IPS-11a (cell line): ENCODE measurements at regions not wholly inside any gene's neighbourhood (a gene's known extent, or its start where the extent isn't known, plus 50 kb on each side); places are given as distances from the start of the nearest gene placed in this dataset.
"Not testable (repeated sequence)": the region's sequence is repeated elsewhere in the genome, so short reads cannot be mapped to it uniquely, and the experiment has no call there.

Experiments used
- H3K4me3 ChIP-seq: one replicate; pipeline ENCODE4 v1.5.1; 2013; ENCODE audit warnings: low read depth, low read length, control low read depth

DNA sequence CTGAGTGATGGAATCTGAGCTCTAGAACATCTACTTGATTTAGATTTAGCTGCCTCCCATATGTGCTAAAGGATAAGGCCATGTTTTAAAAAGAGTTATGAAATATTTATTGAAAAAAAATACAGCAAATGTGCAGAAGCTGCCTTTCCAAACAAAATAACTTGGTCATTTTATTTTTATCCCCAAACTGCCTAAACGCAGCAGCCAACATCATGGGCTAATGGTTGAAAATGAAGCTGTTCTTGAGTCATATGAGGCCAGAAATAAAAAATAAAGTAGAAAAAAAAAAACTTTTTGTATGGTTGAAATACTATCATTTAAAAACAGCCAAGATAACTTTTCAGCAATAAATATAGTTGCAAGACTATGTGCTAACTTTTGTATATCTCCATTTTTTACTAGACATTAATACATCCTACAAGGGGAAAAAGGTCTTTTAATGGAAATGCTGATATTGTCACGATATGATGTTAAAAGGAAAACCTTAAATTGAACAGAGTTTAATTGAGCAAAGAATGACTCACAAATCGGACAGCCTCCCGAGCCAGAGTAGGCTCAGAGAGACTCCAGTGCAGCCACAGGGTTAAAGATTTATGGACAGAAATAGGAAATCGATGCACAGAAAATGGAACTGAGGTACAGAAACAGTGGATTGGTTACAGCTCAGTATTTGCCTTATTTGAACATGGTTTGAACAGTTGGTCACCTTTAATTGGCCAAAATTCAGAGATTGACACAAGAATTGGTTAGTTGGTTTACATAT lies 305.8 kb downstream of the MDFIC start:
- no peak overlapping the region for H3K4me3 ChIP-seq

DNA sequence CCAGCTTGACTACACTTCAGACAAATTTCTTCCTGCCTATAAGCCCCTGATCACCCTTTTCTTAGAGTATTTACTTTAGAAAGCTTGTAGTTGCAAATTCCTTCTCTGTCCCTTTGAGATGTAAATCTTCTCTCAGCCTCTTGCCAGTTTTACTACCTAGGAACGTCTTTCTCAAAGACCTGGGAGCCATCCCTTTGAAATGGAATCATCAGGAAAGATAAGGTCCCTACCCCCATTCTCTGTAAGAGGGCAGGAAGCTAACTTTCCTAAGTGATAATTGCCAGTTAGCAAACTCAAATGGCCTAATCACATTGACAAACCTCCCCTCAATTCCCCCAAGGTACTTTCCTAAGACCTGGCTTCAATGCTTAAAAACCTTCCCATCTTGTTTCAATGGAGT lies 304.5 kb downstream of the MDFIC start:
- H3K4me3 ChIP-seq: no peak overlapping the region

DNA sequence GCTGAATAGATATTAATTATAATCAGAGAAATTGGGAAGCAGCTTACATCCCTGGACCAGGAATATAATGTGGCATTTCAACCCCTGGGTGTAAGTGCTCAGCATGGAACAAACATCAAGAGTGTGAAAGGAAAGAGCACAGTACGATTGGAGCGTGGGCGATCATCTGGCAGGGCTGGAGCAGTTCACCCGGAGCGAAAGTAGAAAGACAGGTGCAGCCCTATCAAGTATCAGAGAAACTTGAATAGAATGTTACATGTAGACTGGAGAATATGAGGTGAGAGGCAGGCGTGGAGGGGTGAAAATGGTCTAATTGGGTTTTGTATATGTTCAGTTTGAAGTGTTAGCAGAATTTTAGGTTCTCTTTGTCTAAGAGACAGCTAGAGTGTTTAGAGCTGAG lies 303.0 kb downstream of the MDFIC start:
- H3K4me3 ChIP-seq: no peak overlapping the region

DNA sequence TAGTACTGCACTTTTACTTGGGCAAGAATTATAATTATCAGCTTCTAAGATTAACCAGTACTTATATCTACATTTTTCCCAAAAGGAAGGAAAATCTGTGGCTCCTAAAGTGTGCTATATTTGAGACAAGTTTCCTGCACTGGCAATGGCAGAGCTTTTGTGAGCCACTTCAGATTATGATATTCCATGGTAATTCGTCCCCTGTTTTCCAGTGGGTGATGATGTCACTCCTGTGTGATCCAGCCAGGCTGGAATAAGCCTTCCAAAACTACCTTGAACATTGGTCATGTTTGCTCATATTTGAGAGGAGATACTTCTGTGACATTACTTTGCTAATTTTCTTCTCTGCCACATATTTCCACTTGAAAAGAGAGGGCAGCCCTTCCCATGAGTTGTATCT lies 302.1 kb downstream of the MDFIC start:
- H3K4me3 ChIP-seq: no peak overlapping the region

DNA sequence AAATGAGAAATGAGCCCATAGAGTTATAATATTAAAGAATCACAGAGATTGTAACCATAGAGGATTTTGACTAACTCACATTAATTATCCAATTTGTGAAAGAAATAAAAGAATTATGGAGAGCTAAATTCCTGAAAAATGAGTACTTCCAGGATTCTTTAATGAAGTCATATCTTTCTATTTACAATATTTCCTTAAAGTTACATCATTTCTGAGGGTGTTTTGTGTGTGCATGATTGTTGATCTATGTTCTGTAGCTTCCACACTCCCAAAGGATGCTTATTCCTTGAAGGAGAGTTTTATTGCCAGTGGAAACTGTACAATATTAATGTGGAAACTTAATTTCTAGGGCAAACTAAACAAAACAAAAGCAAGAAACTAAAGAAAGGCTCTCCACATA lies 299.6 kb downstream of the MDFIC start:
- H3K4me3 ChIP-seq: no peak overlapping the region

DNA sequence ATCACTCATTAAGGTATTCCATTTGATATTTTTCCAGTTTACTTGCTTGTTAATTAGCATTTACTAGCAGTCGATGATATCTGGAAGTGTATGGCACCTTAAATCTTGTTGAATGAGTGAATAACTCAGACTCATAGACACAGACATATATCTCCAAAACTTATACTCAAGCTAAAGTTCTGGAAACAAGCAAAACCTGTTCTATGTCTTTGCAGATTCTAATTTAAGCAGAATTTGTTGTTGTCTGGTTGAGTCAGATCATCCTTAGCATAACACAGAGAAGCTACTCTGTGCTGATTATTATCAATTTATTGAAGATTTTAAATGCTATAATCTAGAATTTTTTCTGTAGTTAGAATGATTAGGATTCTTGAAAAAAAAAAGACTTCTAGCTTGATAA lies 296.2 kb downstream of the MDFIC start:
- no peak overlapping the region for H3K4me3 ChIP-seq

DNA sequence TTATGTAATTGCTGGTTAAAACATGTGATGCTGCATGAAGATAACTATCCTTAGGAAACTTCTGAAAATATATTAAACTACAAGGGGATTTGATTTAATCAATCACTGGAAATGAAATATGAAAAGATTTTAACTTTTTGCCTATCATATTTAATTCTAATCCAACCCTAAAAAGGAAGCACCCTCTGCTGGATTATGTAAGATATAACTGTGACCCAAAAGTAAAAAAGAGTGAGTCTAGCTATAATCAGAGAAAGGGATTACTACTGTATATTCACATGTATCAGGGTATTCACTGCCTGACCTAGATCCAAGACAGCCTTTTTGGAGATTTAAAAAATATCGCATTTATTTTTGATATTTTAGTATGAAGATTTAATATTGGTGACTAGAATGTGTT lies 295.5 kb downstream of the MDFIC start:
- no peak overlapping the region for H3K4me3 ChIP-seq

DNA sequence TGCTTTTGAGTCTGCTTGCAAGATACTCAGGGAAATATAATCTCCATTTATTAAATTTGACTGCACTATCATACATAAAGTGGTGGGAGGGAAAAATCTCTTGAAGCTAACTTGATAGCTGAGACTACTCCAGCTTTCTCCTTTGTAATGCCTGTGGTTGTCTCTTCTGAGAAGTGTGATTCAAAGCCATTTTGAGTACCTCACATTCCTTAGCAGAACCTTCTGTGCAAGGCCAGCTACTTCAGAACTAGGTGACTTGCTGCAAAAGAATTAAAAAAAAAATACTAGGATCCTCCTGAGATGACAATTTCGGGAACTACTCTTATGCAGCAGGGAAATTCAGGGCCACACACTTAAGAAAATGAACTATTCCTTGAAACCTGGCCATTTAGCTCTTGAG lies 294.8 kb downstream of the MDFIC start:
- H3K4me3 ChIP-seq: no peak overlapping the region

DNA sequence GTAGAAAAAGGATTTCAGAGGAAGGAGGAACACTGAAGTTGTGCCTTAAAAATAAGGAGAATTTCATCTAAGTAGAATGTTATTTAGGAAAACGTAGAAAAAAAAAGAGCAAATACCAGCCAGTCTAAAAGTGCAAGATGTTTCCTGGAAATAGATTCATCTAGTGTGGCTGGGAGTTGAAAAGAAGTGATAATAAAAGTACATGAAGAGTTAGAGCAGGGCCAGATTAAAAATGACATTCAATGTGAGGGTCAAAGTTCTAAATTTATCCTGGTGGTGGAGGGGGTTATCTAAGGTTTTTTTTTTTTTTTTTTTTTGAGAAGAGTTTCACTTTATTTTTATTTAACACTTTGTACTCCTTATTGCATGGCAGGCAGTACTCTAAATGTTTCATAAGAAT lies 289.3 kb downstream of the MDFIC start:
- no peak overlapping the region for H3K4me3 ChIP-seq

DNA sequence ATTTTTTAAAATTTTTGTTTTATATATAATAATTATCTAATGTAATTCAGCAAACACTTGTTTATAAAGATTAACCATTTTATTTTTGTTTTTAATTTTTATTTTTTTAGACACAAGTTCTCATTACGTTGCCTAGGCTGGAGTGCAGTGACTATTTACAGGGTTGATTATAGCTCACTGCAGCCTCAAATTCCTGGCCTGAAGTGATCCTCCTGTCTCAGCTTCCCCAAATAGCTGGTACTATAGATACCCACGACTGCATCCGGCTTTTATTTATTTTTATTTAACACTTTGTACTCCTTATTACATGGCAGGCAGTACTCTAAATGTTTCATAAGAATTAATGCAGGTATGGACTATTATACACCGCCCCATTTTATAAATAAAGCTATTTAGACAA lies 288.7 kb downstream of the MDFIC start:
- no peak overlapping the region for H3K4me3 ChIP-seq

DNA sequence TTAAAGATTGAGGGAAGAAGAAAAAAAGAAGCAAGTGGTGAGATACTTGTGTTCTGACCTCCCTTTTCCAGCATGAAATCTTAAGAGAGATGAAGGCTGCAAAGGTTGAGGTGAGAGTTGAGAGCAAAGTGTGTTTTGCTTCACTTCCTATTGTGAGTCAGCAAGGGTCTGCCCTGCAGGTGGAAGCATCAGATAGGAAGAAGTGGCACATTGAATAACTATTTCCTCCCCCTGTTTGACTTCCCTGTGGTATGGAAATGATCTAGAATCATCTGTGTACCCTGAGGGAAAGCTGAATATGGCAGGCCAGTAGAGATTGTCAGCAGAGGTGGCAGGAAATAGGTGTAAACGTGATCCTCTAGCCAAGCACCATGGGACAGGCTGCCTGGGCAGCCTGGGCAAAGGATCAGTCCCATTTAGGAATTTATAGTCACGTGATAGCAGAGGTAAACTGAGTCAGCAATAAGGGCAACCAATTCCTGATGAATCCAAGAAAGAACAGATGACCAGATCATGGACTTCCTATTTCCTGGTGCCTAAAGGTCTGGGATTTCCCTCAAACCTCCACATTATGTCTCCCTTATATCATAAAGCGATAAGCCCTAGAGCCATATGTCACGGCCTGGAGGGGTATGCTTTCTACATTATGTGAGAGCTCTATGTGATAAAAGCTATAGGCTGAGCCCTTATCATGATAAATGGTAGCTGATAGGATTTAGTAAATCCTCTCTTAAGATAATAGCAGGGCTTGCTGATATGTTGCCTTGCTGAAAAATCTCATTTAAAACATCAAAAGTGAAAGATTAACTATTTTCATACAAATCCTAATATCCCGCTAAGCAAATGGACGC lies 287.0 kb downstream of the MDFIC start:
- H3K4me3 ChIP-seq: no peak overlapping the region

DNA sequence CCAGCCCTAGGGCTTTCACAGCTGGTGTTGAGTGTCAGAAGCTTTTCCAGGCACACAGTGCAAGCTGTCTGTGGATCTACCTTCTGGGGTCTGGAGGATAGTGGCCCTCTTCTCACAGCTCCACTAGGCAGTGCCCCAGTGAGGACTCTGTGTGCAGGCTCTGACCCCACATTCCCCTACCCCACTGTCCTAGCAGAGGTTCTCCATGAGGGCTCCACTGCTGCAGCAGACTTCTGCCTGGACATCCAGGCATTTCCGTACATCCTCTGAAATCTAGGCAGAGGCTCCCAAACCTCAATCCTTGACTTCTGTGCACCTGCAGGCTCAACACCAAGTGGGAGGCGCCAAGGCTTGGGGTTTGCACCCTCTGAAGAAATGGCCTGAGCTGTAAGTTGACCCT lies 284.5 kb downstream of the MDFIC start:
- H3K4me3 ChIP-seq: not testable (repeated sequence)

DNA sequence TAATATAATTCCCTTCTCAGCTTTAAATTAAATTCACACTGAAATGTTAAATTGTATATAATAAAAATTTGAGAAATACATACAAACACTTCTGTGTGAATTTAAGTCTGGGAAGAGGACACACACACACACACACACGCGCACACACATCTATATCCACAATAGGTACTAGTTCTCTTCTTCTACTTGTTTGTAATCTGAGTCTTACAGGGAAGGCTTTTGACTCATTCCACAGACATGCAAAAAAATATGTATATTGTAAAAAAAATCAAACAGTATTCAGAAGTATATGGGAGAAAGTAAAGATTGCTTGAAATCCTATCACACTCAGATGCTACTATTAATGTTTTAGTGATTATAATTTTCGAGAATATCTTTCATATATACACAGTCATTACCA lies 276.2 kb downstream of the MDFIC start:
- H3K4me3 ChIP-seq: no peak overlapping the region

DNA sequence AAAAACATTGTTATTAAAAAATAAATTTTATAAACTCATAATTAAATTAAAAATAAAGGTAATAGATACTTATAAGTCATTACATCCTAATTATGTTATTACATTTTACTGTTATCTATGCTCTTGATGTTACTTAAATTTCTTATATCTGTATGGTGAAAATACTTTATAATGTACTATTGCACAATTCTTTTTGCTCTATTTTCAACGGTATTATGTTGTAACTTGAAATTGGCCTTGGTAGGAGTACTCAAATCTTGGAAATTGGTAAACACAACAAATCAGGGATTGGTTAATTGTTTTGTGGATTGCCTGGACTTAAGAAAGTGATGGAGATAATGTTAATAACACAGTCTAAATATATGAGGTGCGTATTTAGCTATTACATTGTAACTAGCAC lies 273.3 kb downstream of the MDFIC start:
- H3K4me3 ChIP-seq: no peak overlapping the region

DNA sequence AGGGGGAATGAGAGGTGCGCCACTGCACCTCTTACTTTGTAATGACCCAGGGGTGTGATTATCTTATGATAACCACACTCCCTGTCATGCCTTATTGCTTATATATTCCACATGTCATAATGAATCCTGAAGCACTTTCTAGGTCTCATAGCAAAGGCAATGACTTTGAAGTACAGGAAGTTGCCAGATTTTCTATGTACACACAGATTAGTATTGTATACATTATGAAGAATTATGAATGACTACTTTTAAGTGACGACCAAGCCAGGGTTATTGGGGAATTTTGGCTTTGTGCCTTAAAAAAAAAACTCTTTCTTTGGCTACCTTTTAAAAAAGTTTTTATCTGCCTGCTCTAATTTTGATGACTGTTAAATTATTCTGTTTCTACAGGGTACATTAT lies 269.6 kb downstream of the MDFIC start:
- H3K4me3 ChIP-seq: no peak overlapping the region

DNA sequence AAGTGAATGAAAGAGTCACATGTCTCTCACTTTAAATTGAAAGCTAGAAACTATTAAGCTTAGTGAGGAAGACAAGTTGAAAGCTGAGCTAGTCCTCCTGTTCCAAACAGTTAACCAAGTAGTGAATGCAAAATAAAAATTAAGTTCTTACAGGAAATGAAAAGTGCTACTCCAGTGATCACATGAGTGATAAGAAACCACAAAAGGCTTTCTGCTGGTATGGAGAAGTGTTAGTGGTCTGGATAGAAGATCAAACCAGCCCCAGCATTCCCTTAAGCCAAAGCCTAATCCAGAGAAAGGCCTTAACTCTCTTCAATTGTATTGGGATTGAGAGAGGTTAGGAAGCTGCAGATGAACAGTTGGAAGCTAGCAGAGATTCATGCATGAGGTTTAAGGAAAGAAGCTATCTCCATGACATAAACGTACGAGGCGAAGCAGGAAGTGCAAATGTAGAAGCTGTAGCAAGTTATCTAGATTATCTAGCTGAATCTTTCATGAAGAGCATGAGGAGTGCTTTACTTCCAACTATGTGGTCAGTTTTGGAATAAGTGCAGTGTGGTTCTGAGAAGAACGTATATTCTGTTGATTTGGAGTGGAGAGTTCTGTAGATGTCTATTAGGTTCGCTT lies 261.6 kb downstream of the MDFIC start:
- H3K4me3 ChIP-seq: no peak overlapping the region

DNA sequence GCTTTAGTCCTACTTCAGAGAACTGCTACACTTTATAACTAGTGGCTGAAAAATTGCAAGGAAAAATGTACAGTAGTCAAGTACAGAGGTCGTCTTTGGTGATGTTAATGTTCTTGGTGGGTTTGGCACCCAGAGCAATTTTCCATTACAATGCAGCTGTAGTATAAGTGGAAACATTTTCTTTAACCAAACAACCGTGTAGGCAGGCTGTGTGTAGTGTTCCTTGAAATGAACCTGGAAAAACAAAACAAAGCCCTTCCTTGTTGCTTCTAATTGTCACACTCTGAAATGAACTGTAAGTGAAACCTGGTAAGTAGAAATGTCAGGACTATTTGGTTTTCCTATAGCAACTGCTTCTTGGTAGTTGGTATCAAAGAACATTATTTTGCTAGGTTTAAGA lies 256.9 kb downstream of the MDFIC start:
- no peak overlapping the region for H3K4me3 ChIP-seq

DNA sequence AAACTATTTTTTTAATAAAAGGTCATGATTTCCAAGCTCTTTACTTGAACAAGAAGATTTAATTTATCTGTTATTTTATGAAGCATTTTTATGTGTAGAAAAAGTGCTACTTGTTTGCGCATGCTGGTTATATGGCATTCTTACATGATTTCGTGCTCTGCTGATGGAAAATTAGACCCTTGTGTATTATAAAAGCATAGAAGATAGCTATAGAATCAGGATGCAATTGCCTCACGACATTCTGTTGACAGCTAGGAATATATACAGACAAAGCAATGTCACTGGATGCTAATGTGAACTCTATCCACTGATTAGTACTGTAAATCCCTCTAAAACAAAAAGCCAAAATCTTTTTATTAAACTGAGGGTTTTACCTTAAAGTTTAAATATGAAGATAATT lies 255.9 kb downstream of the MDFIC start:
- H3K4me3 ChIP-seq: no peak overlapping the region

DNA sequence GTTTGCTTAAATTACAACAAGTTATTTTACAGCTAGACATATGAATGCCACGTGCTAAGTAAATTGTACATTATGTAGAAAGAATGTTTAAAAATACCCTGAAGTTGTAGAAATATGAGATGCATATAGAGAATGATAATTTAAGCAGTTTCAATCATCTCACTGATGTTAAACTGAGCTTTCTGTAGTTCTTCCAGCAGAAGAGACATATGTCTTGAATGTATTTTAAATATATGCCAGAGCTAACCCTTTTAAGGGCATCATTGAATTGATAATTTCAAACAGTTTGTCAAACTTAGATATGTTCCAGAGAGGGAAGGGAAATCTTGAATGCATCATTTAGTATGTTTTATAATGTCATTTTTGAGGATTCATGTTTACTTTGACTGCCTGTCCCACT lies 255.2 kb downstream of the MDFIC start:
- H3K4me3 ChIP-seq: no peak overlapping the region

DNA sequence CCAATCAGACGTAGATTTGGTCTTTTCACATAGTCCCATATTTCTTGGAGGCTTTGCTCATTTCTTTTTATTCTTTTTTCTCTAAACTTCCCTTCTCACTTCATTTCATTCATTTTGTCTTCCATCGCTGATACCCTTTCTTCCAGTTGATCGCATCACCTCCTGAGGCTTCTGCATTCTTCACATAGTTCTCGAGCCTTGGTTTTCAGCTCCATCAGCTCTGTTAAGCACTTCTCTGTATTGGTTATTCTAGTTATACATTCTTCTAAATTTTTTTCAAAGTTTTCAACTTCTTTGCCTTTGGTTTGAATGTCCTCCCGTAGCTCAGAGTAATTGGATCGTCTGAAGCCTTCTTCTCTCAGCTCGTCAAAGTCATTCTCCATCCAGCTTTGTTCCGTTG lies 250.5 kb downstream of the MDFIC start:
- not testable (repeated sequence) for H3K4me3 ChIP-seq

DNA sequence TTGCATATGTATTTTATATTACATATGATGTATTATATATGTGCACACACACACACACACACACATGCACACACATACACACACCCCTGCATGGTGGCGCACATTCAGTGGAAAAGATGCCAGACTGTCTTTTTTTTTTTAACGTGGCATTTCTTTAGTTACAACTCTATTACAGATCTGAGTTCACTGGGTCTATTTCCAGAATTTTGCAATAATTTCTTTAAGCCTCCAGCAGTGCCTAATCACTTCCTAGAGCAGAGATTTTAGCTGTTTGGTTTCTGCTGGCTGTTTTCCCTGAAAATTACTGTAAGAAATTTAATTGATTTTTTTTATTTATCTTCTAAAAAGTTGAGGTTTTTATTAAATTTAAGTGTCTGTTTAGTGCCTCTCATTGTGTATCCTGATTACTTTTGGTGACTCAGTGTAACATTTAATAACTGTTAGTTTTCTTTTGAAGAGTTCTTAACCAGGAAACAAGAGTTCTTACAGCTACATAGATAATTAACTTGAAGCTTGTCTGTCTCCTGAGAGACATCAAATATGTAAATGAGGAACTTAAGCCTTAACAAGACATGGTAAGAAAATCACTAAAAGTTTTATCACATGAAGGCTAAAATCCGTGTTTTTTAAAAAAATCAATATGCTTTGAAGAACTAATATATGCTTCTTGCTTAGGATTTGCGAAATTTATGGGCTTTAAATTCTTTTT lies 232.0 kb downstream of the MDFIC start:
- no peak overlapping the region for H3K4me3 ChIP-seq
